Activated CD4-positive, alpha-beta T cell treated with anti-CD3 and anti-CD28 coated beads, Interleukin-10, Interleukin-2, amounts not matched to agents 100 ng/mL and 50 ng/mL, durations not matched to agents 16 hours and 8 hours (primary cell): ENCODE measurements at regions not wholly inside any gene's neighbourhood (a gene's known extent, or its start where the extent isn't known, plus 50 kb on each side); places are given as distances from the start of the nearest gene placed in this dataset.
"Not testable (repeated sequence)": the region's sequence is repeated elsewhere in the genome, so short reads cannot be mapped to it uniquely, and the experiment has no call there.

ENCODE experiments used
- DNase-seq: peaks from one replicate; pipeline ENCODE4 v3.0.0-alpha.2; 2020

DNA sequence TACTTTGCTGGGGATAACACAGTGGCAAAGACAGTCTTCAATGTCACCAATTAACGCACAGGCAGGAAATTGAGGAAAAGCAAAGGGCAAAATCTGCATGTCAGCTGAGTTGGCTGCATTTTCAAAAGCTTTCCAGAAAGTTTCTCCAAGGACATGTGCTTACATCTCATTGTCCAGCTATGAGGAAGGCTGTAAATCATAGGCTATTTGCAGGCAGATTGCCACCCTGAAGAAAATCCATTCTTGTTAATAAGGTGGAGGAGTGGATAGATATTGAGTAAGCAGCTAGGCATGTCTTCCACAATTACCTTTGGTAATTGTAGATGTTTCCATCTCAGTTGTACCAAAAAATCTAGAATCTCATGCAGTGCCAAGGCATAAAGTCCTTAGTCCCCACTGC is 278.0 kb upstream of the NUDT12 start:
- no peak for DNase-seq

DNA sequence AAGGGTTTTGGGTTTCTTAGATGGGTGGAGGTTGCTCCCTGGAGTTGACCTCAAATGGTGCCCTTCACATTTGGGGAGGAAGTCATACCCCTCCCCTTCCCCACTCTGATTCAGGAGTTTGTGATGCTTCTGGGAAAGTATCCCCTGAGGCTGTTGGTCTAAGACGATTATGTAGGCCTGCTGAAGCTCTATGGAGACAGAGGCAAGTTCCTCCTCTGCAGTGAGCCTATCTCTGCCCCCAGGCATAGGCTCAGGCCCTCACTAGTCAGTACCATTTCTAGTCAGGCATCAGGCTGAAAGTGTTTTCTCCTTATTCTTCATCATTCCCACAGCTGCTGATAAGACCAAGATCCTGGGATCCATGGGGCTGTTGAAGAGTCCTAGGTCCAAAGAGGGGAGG is 271.6 kb upstream of the NUDT12 start:
- no peak for DNase-seq

DNA sequence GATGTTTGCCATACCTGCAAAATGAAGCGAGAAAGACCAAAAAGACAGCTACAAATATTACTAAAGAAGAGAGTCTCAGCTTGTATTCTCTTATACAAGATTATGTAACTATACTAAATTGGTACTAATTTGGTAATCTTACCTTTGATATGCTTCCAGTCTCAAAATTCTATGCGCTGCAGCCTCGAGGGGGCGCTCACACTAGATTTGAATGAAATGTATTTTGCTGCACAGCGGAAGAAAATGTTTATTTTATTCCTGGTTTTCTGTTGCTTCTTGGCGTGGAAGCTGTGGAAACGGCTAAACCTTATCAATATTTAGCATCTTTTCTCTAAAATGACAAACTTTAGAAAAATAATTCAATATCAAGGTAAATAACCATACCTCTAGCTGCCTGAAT is 267.0 kb upstream of the NUDT12 start:
- no peak for DNase-seq

DNA sequence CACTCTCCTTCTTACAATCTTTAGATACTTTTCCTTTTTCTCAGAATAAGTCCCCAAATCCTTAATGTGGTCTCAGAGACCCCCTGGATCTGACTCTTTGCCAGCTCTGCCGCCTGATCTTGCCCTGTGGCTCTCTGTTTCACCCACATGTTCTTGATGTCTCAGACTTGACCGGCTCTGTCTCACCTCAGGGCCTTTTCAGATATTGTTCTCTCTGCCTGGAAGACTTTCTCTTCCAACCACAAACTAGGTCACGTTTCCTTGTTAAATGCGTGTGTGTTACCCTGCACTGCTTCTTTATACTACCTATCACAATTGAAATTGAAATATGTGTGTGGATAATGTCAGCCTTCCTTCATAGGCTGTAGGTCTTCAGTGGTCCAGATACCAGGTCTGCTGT is 265.4 kb upstream of the NUDT12 start:
- no peak for DNase-seq

DNA sequence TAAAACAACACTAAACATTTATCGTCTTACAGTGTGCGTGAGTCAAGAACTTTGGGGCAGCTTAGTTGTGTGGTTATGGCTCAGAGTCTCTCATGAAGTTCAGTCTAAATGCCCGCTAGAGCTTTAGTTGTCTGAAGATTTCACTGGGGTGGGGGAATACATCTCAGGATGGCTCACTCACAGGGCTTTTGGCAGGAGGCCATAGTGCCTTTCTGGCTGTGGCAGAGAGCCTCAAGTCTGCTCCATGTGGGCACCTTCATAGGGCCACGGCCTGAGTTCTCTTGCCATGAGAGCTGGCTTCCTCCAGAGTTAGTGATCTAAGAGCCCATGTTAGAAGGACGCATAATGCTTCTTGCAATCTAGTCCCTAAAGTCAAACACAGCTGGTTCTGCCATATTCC is 258.8 kb upstream of the NUDT12 start:
- DNase-seq, result no peak

DNA sequence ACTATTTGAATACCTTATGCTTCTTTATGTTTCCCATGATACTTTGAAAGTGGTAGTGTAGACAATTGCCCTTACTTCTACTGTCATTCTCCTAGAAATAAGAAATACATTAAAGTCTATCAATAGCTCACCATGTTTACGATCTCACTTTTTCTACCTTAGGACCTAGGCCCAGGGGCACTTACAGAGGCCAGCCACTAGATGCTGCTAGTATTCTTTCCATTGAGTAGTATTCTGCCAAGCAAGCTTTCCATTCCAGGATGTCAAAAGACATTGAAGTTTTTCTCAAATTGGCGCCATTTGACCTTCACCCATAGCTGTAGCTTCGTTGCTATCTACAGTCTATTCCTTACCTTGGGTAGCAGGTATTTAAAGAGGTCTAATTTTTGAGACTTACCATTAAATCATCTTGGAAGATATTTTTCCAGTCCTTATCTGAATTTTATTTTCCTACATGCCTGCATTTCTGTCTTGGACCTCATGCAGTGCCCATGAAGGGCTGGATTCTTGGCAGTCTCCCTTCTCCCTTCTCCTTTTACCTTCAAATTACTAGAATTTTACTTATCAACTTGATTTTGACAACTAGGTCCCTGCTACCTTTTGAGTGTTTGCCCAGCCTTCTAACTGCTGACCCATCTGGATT is 246.0 kb upstream of the NUDT12 start:
- DNase-seq, result peak; percentile 10

DNA sequence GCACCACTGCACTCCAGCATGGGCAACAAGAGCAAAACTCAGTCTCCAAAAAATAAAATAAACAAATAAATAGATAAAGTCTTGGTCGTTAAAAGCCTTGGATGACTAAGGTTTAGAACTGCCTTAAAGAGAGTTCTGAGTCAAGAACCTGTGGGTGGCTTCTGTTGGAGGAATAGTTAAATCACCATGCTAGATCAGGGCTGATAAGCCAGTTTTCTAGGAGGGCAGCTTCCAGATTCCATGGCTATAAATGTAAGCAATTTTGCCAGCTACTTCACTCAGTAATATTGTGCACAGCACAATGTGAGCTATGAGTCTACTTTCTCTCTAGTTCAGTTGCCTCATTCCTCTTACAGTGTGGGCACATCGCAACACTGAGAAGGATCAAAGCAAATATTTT is 242.1 kb upstream of the NUDT12 start:
- DNase-seq, result no peak

DNA sequence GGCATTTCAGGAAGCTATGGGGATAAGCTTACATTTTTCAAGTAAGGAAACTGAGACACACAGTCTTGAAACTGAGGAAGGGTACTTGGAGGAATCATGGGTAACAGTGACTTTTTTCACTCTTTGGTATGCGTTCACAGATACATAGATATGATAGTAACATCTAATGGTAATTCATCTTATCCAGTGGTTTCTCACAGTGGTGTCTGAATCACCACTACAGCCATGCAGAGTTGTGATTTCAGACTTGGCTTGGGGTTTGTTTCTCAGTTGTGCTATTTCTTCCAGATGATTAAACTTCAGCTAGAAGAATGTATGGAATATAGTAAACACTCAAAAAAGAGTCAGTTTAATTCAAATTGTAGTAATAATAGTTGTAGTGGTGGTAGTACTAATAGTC is 239.1 kb upstream of the NUDT12 start:
- DNase-seq, result no peak

DNA sequence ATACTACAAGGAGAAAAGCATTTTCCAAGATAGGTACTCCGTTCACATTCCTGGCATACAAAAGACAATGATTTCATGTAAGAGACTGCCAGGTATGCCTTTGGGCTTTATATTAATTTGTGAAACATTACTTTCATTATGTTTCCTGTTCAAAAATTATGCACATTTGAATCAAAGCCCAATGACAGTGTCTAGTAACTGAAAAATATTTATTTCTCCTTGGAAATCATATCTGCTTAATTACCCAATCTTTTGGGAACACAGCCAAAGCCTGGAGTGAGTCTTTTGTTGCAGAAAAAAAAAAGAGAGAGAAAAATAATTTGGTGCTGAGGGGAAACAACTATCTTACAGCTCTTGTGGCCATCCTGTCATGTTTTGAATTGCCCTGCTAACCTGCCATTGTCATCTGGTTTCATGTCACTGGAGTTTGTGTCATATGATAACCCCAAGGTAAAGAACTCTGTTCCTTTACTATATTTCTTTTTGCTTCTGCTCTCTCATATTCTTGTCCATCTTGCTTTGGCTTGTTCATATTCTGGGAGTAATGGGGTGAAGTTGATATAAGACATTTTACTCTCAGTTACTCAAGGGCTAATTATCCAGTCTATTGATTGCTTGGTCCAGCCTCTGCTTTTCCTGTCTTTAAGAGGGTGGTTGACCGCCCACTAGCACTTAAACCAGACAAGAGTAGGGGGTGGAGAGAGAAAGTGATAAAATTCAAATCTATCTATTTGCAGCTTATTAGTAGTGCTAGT is 238.3 kb upstream of the NUDT12 start:
- DNase-seq, result no peak

DNA sequence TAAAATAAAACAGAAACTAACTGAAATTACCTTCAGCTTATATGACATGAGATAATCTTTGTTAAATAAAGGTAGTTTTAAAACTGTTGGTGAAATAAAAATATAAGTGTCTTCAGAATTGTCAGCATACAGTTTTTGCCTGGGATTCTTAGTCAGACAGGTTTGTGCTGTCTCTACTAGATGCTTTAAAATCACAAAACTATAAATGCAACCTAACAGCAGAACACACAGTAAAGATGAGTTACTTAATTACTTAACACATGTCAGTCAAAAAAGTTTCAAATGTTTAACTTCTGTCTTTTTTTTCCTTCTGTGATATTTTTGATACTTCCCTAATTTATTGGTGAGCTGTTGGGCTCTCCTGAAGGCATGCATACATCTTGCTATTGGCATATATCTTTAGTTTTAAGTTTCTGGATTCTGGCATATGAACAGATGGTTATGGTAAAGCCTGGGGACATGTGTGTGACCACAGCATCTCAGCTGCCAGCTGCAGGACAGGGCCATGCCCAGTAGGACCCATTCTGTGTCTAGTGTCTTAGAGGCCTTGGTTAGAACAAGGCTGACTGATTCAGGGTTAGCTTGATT is 231.1 kb upstream of the NUDT12 start:
- no peak for DNase-seq

DNA sequence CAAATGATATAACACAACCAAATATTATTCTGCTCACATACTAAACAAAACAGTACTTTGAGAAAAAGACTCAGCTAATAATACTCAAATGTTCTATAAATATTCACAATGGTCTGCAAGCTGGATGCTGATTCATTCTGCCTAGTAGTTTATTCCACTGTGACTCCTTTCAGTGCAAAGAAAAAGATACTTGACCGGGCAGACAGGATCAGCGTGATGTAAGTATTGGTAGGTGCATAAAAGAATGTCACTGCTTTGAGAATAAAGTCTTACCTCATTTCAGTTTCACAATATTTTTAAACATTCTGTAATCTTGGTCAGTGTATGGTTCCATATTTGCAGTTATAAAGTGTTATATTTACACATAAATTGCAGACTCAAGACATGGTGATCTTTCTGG is 223.0 kb upstream of the NUDT12 start:
- no peak for DNase-seq

DNA sequence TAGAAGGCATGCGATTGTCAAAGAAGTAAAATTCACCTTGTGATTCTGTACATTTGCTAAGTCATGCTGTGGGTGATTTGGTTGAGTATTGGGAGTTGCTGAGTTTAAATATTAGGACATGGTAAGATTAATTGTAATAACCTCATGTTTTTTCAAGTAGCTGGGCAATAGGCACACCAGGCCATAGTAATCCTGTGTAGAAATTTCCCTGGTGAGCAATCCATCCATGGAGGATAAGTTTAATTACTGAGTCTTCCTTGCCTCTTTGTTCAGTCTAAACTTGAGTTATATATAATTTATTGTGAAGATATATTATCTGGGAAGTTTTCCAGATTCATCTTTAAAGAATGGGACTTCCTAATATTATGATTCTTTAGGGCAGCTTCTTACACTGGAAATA is 221.1 kb upstream of the NUDT12 start:
- DNase-seq, result no peak

DNA sequence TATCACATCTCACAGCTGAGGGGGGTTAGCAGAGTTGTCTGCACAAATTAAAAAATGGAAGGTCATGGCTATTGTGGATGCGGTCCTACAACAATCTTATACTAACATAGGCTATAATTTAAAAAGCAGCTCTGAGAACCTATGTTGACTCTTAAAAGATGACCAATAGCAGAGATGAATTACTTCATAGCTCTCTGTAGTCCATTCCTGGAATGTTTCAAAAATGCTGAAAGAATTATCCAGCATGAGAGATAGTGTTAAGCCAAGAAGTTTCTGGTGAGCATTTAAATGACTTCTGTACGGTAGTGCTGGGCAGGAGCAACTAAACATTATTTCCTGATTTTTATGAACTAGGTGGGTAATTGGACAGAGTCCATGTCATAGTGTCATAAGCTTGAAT is 218.2 kb upstream of the NUDT12 start:
- no peak for DNase-seq

DNA sequence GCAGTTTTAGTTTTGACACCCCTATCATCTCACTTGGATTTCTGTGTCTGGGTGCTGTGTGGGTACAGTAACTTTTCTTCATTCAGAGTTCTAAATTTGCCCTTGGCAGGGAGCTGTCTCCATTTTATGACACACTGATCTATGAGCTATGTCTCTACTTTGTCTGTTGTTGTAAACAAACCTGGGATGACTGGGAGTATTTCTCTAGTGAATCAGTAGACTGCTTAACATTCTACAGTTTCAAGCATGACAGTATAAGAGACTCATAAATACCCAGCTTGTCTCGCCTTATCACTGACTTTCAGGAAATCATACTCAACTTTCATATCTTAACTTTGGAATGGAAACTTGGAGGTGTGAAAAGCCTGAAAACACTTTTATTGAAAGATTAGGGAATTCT is 212.1 kb upstream of the NUDT12 start:
- no peak for DNase-seq

DNA sequence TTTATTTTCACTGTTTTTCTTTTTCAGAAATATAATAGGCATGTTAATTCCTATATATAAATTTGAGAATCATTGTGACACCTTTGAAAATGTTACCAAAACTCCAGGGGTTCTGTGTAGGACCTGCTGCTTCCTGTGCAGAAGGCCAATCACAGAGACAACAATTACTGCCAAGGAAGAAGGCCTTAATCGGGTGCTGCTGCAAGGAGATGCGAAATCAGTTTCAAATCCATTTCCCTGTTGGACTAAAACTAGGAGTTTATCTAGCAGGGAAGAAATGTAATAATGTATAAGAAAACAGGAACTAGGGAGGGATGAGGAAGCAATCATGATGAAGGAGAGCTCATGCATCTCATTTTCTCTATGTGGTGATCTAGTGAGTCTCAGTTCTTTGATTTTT is 209.7 kb upstream of the NUDT12 start:
- no peak for DNase-seq

DNA sequence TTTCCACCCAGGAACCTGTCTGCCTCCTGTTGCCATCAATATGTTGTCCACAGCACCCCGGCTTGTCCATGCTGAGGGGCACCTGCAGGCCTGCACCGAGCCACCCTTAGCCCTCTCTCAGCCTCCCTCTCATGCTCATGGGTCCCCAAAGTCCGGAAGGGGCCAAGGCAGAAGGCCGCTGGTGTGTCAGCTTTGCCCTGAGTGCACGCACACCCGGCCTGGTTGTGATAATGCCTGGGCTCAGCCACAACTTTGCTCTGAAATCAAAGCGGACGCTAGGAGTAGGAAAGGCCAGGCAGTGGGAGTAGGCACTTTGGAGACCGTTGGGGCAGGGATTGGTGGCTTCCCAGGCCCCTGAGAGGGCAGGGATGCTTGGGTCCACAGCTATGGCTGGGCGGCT is 201.8 kb upstream of the NUDT12 start:
- no peak for DNase-seq

DNA sequence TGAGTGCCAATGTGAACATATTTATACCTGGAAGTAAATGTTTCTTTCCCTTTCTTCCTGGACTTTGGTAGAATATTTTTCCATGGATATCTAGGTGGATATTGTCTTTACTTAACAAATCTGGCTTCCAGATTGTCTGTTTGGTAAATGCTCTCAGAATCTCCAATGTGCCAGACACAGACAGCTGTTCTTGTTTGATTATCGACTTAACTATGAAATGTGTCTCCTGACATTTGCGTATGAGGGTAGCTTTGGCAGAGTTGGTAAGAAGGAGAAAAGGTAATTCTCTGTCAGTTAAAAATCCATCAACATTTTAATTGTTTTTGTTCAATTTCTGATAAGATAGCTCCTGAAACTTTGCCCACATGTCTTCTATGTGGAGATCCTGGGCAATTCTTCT is 196.4 kb upstream of the NUDT12 start:
- DNase-seq, result no peak

DNA sequence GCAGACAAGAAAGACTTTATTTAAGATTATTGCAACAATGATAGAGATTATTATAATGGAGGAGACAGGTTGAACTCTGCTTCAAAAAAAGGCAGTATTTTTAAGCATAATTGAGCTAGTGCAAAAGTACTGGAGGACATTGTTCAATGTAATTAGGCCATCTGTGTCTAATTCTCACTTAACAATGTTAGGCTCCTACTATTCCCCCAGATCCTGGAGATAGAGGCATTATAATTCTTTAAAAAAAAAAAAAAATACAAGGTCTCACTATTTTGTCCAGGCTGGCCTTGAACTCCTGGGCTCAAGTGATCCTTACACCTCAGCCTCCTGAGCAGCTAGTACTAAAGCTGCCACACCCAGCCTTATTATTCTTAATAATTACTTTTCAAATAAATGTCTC is 193.4 kb upstream of the NUDT12 start:
- no peak for DNase-seq

DNA sequence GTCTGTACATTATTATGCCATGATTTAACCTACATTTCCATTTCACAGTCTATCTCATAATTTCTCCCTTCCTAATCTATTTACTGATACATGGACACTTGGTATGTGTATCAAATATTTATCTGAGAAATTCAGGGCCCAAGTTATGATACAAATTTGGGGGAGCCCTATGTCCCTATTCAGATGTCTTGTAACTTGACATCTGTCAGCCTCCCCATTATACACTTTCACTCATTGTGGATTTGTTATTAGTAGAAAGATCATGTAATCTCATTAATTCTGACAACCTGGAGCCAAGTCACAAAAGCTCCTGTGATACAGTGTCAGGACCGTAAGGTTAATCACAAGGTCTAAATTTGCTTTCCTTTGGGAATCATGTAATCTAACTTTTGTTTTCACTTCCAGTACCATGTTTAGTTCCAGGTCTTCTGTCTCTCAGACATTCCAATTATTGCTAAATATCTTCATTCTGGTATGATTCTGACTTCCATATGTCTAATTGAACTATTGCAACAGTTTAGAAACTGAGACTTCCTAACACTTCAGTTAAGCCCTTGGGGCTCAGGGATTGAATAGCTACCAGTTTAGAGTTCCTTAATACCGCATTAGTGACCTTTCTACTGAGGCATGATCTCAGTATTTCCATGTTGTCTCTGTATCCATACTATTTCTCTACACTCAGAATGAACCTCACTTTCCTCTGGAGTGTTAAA is 182.9 kb upstream of the NUDT12 start:
- no peak for DNase-seq

DNA sequence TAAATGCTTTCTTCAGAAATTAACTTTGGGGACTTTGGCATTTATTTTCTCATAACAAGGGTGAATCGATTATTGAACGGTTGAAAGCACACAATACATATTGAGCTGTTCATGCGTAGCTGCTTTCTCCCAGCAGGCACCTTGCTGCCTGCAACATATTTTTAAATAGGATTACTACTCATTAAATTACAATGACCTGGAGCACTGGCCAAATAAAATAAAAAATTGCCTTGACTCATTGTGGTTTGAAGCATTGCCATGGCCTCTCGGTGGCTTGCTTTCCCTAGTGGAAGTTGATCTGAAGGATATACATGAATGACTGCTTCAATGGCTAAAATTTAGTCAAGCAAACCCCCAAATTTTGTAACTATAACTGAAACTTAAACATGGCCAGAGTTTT is 181.6 kb upstream of the NUDT12 start:
- no peak for DNase-seq

DNA sequence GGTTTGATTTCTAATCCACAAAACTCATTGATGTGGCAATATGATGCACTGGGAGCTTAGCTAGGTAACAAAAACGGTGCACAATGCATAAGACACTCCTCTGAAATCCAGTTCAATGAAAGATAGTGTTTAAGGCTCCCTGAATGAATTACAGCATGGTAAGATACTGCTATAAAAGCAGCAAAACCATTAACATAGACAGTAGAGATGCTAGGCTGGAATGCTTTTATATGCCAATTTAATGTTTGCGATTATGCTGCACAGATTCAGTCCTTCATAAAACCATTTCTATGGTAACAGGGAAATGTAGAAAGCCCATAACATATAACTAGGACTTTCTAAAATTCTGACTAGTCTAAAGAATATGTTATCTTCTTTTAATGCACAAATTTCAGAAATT is 180.8 kb upstream of the NUDT12 start:
- no peak for DNase-seq

DNA sequence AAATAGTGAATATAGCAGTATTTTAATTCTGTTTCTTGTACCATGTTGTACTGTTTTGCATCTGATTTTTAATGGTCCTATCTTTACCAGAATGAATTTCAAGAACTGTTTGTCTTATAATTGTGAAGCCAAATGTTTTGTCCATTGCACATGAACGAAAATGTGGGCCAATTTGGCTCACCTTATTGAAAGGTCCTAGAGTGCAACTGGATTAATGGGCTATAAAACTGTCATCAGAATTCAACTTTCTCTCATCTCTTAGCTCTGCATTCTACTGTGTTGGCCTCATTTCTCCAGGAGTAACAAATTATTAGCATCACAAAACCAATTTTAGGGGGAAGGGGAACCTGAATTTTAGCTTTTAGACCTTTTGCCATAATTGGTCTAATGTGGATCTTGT is 179.4 kb upstream of the NUDT12 start:
- DNase-seq, result no peak

DNA sequence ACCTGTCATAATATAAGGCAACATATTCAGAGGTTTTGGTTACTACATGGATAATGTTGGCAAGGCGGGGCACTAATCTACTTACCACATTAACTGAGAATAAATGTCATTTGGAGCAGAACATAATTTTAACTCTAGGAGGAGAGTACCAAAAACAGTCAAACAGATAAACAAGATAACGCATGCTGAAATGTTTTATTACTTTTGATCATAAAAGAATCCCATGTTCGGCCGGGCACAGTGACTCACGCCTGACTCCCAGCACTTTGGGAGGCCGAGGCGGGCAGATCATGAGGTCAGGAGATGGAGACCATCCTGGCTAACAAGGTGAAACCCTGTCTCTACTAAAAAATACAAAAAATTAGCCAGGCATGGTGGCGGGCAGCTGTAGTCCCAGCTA is 173.8 kb upstream of the NUDT12 start:
- not testable (repeated sequence) for DNase-seq

DNA sequence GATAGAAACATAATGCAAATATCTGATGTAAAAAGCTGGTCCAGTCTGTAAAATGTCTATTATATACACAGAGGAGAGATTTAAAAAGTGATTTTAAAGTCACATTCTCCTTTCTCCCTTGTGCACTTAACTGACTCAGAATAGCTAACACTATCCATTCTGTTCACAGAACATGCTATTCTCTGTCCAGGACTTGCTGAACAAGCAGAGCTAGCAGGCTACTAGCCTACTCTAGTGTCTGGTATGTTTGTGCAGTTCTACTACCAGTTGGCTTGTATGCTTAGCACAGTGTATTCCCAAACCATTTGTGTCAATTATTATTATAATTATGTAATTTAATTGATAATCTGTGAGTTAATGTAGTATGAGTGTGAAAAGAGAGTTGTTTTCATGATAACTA is 161.7 kb upstream of the NUDT12 start:
- no peak for DNase-seq
